Astrocyte (in vitro differentiated cells and primary cell): ENCODE measurements at regions not wholly inside any gene's neighbourhood (a gene's known extent, or its start where the extent isn't known, plus 50 kb on each side); places are given as distances from the start of the nearest gene placed in this dataset.

Experiments
- DNase-seq: peaks from one replicate; pipeline ENCODE4 v3.0.0-alpha.2; 2010; ENCODE audit warnings: low read depth
- FAIRE-seq: peaks from 2 replicates; lab custom pipeline; 2011; peaks lifted over from hg19 to GRCh38; lab: Jason Lieb, UNC
- H2AFZ ChIP-seq: 2 replicates; pipeline ENCODE4 v1.6.0; 2012; ENCODE audit warnings: low read depth, low read length, inconsistent platforms
- H3K27ac ChIP-seq: 2 replicates; pipeline ENCODE4 v1.5.1; 2011; ENCODE audit warnings: low read depth, low read length, inconsistent platforms
- H3K27me3 ChIP-seq: 2 replicates; pipeline ENCODE4 v1.6.0; 2011; ENCODE audit warnings: low read length, inconsistent platforms; ENCODE audit not compliant: insufficient read depth
- H3K36me3 ChIP-seq: 2 replicates; pipeline ENCODE4 v1.5.1; 2011; ENCODE audit warnings: low read length, inconsistent platforms; ENCODE audit not compliant: insufficient read depth
- H3K4me1 ChIP-seq: 2 replicates; pipeline ENCODE4 v1.5.1; 2011; ENCODE audit warnings: low read length, inconsistent platforms; ENCODE audit not compliant: insufficient read depth
- H3K4me2 ChIP-seq: 2 replicates; pipeline ENCODE4 v1.6.0; 2012; ENCODE audit warnings: low read length, inconsistent platforms
- H3K4me3 ChIP-seq: 2 replicates; pipeline ENCODE4 v1.5.1; 2011; ENCODE audit warnings: low read depth, mild to moderate bottlenecking, low read length, inconsistent platforms; ENCODE audit not compliant: insufficient read depth
- H3K79me2 ChIP-seq: 2 replicates; pipeline ENCODE4 v1.6.0; 2012; ENCODE audit warnings: mild to moderate bottlenecking, low read length, inconsistent platforms; ENCODE audit not compliant: insufficient read depth
- H3K9ac ChIP-seq: 2 replicates; pipeline ENCODE4 v1.6.0; 2012; ENCODE audit warnings: mild to moderate bottlenecking, low read length, inconsistent platforms
- H3K9me3 ChIP-seq: 2 replicates; pipeline ENCODE4 v1.5.1; 2012; ENCODE audit warnings: low read depth, mild to moderate bottlenecking, low read length, inconsistent platforms; ENCODE audit not compliant: insufficient read depth
- H4K20me1 ChIP-seq: 2 replicates; pipeline ENCODE4 v1.6.0; 2012; ENCODE audit warnings: low read length, inconsistent platforms; ENCODE audit not compliant: insufficient read depth
- H3K27ac Mint-ChIP-seq: one replicate; pipeline ENCODE4 v1.8.0; 2021; ENCODE audit warnings: mild to moderate bottlenecking, mixed read lengths; ENCODE audit not compliant: unreplicated experiment
- H3K27me3 Mint-ChIP-seq: one replicate; pipeline ENCODE4 v1.8.0; 2021; ENCODE audit warnings: low read depth, mixed read lengths; ENCODE audit not compliant: unreplicated experiment
- H3K36me3 Mint-ChIP-seq: one replicate; pipeline ENCODE4 v1.8.0; 2021; ENCODE audit warnings: low read depth, mixed read lengths; ENCODE audit not compliant: unreplicated experiment
- H3K4me1 Mint-ChIP-seq: one replicate; pipeline ENCODE4 v1.8.0; 2021; ENCODE audit warnings: low read depth, mixed read lengths; ENCODE audit not compliant: unreplicated experiment
- H3K4me3 Mint-ChIP-seq: one replicate; pipeline ENCODE4 v1.8.0; 2021; ENCODE audit warnings: mild to moderate bottlenecking, moderate library complexity, mixed read lengths; ENCODE audit not compliant: unreplicated experiment
- H3K9me3 Mint-ChIP-seq: one replicate; pipeline ENCODE4 v1.8.0; 2021; ENCODE audit warnings: mild to moderate bottlenecking, mixed read lengths; ENCODE audit not compliant: unreplicated experiment
- CTCF ChIP-seq: IDR thresholded peaks from 2 replicates; pipeline ENCODE4 v1.5.1; 2011; ENCODE audit warnings: low read depth, mild to moderate bottlenecking, inconsistent platforms, low read length, moderate library complexity; ENCODE audit not compliant: insufficient read depth
- EZH2 ChIP-seq: IDR thresholded peaks from 2 replicates; pipeline ENCODE4 v1.6.1; 2012; ENCODE audit warnings: mild to moderate bottlenecking, low read length, inconsistent platforms; ENCODE audit not compliant: insufficient read depth

- peaks cover 45% of the 10 kb centered on the region for H3K27me3 Mint-ChIP-seq
- DNase-seq (no peak), FAIRE-seq (no peak)
- H3K4me1 ChIP-seq = no peaks in the 10 kb centered on the region
- H3K36me3 Mint-ChIP-seq = no peaks in the 10 kb centered on the region
- H3K4me1 Mint-ChIP-seq = no peaks in the 10 kb centered on the region
- no peaks in the 10 kb centered on the region for H3K9me3 ChIP-seq
- H3K4me3 Mint-ChIP-seq = no peak overlapping the region
- no peak overlapping the region for H3K4me3 ChIP-seq
- H3K27ac Mint-ChIP-seq = no peak overlapping the region
- H3K9ac ChIP-seq = no peak overlapping the region
- no peaks in the 10 kb centered on the region for H3K79me2 ChIP-seq
- H3K9me3 Mint-ChIP-seq = peaks cover 6% of the 10 kb centered on the region
- no peak overlapping the region for H2AFZ ChIP-seq
- H3K4me2 ChIP-seq = no peak overlapping the region
- no peaks in the 10 kb centered on the region for H4K20me1 ChIP-seq
- H3K27me3 ChIP-seq = no peaks in the 10 kb centered on the region
- no peak for TF ChIP-seq EZH2
- TF ChIP-seq CTCF = no peak
- no peak overlapping the region for H3K27ac ChIP-seq
- H3K36me3 ChIP-seq = no peaks in the 10 kb centered on the region
Observed at GRCh38 chr20:39248171-39248861, 286.2 kb downstream of the DHX35 start.

- FAIRE-seq (no peak), DNase-seq (no peak)
- TF ChIP-seq CTCF = no peak
- TF ChIP-seq EZH2 = no peak
- no peak overlapping the region for H3K9ac ChIP-seq
- H3K4me1 Mint-ChIP-seq = no peaks in the 10 kb centered on the region
- H3K27me3 ChIP-seq = no peaks in the 10 kb centered on the region
- H4K20me1 ChIP-seq = no peaks in the 10 kb centered on the region
- no peaks in the 10 kb centered on the region for H3K9me3 ChIP-seq
- no peaks in the 10 kb centered on the region for H3K36me3 ChIP-seq
- H3K9me3 Mint-ChIP-seq = peaks cover 6% of the 10 kb centered on the region
- H3K4me1 ChIP-seq = no peaks in the 10 kb centered on the region
- no peak overlapping the region for H3K4me2 ChIP-seq
- H3K36me3 Mint-ChIP-seq = no peaks in the 10 kb centered on the region
- H2AFZ ChIP-seq = no peak overlapping the region
- no peaks in the 10 kb centered on the region for H3K79me2 ChIP-seq
- H3K27me3 Mint-ChIP-seq = peaks cover 45% of the 10 kb centered on the region
- H3K27ac ChIP-seq = no peak overlapping the region
- H3K27ac Mint-ChIP-seq = no peak overlapping the region
- H3K4me3 ChIP-seq = no peak overlapping the region
- no peak overlapping the region for H3K4me3 Mint-ChIP-seq
Observed at GRCh38 chr20:39246436-39246835, 284.3 kb downstream of the DHX35 start.

GRCh38 chr20:39245685-39246311 is 283.7 kb downstream of the DHX35 start:
- H3K4me1 ChIP-seq = no peaks in the 10 kb centered on the region
- no peak overlapping the region for H3K27ac ChIP-seq
- no peaks in the 10 kb centered on the region for H3K36me3 ChIP-seq
- TF ChIP-seq EZH2 (no peak), CTCF (no peak)
- H3K4me2 ChIP-seq = no peak overlapping the region
- no peak overlapping the region for H3K4me3 ChIP-seq
- H3K4me3 Mint-ChIP-seq = no peak overlapping the region
- H3K27me3 Mint-ChIP-seq = peaks cover 45% of the 10 kb centered on the region
- no peaks in the 10 kb centered on the region for H3K9me3 ChIP-seq
- no peak overlapping the region for H2AFZ ChIP-seq
- H3K4me1 Mint-ChIP-seq = no peaks in the 10 kb centered on the region
- no peaks in the 10 kb centered on the region for H3K27me3 ChIP-seq
- no peaks in the 10 kb centered on the region for H3K36me3 Mint-ChIP-seq
- H3K9me3 Mint-ChIP-seq = peaks cover 6% of the 10 kb centered on the region
- H3K79me2 ChIP-seq = no peaks in the 10 kb centered on the region
- H4K20me1 ChIP-seq = no peaks in the 10 kb centered on the region
- FAIRE-seq = no peak
- H3K9ac ChIP-seq = no peak overlapping the region
- no peak for DNase-seq
- no peak overlapping the region for H3K27ac Mint-ChIP-seq
